Panc1 (cell line): ENCODE measurements at regions not wholly inside any gene's neighbourhood (a gene's known extent, or its start where the extent isn't known, plus 50 kb on each side); places are given as distances from the start of the nearest gene placed in this dataset.

ENCODE experiments used
- ATAC-seq: fragments of 200-7000 bp; cut with Tn5 transposase; 2 replicates; pipeline ENCODE4 v1.9.1; 2020; ENCODE audit warnings: mild to moderate bottlenecking, moderate library complexity
- BruUV-seq: library from RNA; stranded (reverse); fragments of 400-500 nt; replicated peaks from 2 replicates; lab custom pipeline; 2021; lab: Mats Ljungman, UMichigan
- CTCF ChIA-PET: fragments of 300-600 bp; sonication (Branson Sonifier 250); formaldehyde crosslinking; loops from one replicate; lab custom pipeline; 2022; ENCODE audit warnings: antibody characterized with exemption; lab: Charles Lee
- POLR2A ChIA-PET: fragments of 300-600 bp; sonication (Branson Sonifier 250); formaldehyde crosslinking; loops from one replicate; lab custom pipeline; 2022; ENCODE audit warnings: antibody characterized with exemption; lab: Charles Lee
- DNase-seq: peaks from one replicate; pipeline ENCODE4 v3.0.0-alpha.2; 2010; ENCODE audit warnings: low read depth, low spot score
- H3K27ac ChIP-seq: 2 replicates; pipeline ENCODE4 v1.5.1; 2011; ENCODE audit warnings: mild to moderate bottlenecking, low read length, inconsistent platforms
- H3K27me3 ChIP-seq: fragments of 200-500 bp; sonication (Bioruptor generic); 2 replicates; pipeline ENCODE4 v1.6.0; 2014; ENCODE audit warnings: low read length, inconsistent platforms; ENCODE audit not compliant: control insufficient read depth, insufficient read depth
- H3K36me3 ChIP-seq: fragments of 200-500 bp; sonication (Bioruptor generic); 2 replicates; pipeline ENCODE4 v1.5.1; 2014; ENCODE audit warnings: inconsistent platforms, mild to moderate bottlenecking, low read length, moderate library complexity; ENCODE audit not compliant: control insufficient read depth, insufficient read depth
- H3K4me1 ChIP-seq: 2 replicates; pipeline ENCODE4 v1.5.1; 2011; ENCODE audit warnings: inconsistent platforms, mild to moderate bottlenecking, low read length, moderate library complexity; ENCODE audit not compliant: control insufficient read depth, insufficient read depth
- H3K4me3 ChIP-seq, 2 experiments: 2 replicates each; pipeline ENCODE4 v1.5.1; 2011 to 2012; ENCODE audit warnings: low read depth in 2 of 2, low read length in 2 of 2, mild to moderate bottlenecking in 2 of 2, inconsistent platforms in 1 of 2, moderate library complexity in 1 of 2
- H3K9me3 ChIP-seq: fragments of 200-500 bp; sonication (Bioruptor generic); 2 replicates; pipeline ENCODE4 v1.5.1; 2014; ENCODE audit warnings: low read depth, mild to moderate bottlenecking, inconsistent platforms, low read length, moderate library complexity; ENCODE audit not compliant: control insufficient read depth, insufficient read depth
- POLR2AphosphoS5 ChIP-seq: IDR thresholded peaks from 2 replicates; pipeline ENCODE4 v1.6.1; 2012; ENCODE audit warnings: mild to moderate bottlenecking, low read depth, low read length, moderate library complexity
- SIN3A ChIP-seq: IDR thresholded peaks from 2 replicates; pipeline ENCODE4 v1.6.1; 2012; ENCODE audit warnings: low read depth, mild to moderate bottlenecking, low read length, moderate library complexity, borderline replicate concordance; ENCODE audit not compliant: insufficient read depth
- TCF7L2 ChIP-seq: IDR thresholded peaks from 2 replicates; pipeline ENCODE4 v1.6.1; 2011; ENCODE audit warnings: mild to moderate bottlenecking, low read depth, low read length, inconsistent platforms
- in situ Hi-C: cut with HindIII; loops from 2 replicates; pipeline ENCODE4 v1.10.0; 2016; ENCODE audit warnings: low sequenced_read_pairs, low pct_unique_long_range_greater_than_20kb
- intact Hi-C: fragments of 100-400 bp; cut with micrococcal nuclease; formaldehyde crosslinking; loops from one replicate; pipeline ENCODE4 v1.10.0; 2022; ENCODE audit not compliant: unreplicated experiment
- TF ChIP-seq, protein P1 (sequence below), 2 experiments: IDR thresholded peaks; 2 replicates each; pipeline ENCODE4 v1.6.1; 2011 to 2012; ENCODE audit warnings: low read depth in 2 of 2, control low read depth in 1 of 2, low read length in 1 of 2, mild to moderate bottlenecking in 1 of 2, moderate library complexity in 1 of 2; ENCODE audit not compliant: insufficient read depth in 1 of 2
- TF ChIP-seq, protein P2 (sequence below): fragments of 450-650 bp; IDR thresholded peaks from 2 replicates; pipeline ENCODE4 v1.5.1; 2017; ENCODE audit warnings: mild to moderate bottlenecking

DNA sequence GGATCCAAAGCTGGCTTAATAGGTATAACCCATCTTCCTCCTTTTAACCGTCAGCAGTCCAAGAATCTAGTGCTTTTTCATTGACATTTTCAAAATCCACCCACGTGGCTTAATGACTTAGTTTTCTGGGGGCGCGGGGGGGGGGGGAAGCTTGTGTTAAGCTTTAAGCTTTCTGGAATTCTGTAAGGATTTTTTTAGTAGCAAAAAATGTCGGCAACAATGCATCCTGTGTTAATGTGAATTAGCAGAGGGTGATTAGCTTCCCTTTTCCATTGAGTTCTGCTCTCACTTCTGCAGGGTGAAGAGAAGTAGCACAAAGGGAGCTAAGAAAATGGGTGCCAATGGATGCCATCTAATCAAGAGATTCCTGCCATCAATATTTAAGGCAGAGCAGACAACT is 348.2 kb downstream of the SAMD5 start:
- DNase-seq (no peak), ATAC-seq (no peak)
- BruUV-seq = no TSS peak
- TF ChIP-seq TCF7L2 (no peak), POLR2AphosphoS5 (no peak), SIN3A (no peak)
- TF ChIP-seq, protein P1, sequence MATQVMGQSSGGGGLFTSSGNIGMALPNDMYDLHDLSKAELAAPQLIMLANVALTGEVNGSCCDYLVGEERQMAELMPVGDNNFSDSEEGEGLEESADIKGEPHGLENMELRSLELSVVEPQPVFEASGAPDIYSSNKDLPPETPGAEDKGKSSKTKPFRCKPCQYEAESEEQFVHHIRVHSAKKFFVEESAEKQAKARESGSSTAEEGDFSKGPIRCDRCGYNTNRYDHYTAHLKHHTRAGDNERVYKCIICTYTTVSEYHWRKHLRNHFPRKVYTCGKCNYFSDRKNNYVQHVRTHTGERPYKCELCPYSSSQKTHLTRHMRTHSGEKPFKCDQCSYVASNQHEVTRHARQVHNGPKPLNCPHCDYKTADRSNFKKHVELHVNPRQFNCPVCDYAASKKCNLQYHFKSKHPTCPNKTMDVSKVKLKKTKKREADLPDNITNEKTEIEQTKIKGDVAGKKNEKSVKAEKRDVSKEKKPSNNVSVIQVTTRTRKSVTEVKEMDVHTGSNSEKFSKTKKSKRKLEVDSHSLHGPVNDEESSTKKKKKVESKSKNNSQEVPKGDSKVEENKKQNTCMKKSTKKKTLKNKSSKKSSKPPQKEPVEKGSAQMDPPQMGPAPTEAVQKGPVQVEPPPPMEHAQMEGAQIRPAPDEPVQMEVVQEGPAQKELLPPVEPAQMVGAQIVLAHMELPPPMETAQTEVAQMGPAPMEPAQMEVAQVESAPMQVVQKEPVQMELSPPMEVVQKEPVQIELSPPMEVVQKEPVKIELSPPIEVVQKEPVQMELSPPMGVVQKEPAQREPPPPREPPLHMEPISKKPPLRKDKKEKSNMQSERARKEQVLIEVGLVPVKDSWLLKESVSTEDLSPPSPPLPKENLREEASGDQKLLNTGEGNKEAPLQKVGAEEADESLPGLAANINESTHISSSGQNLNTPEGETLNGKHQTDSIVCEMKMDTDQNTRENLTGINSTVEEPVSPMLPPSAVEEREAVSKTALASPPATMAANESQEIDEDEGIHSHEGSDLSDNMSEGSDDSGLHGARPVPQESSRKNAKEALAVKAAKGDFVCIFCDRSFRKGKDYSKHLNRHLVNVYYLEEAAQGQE (IDR thresholded peaks at IDR 0.05; ENCODE audit: insufficient read depth in 1 of 2, low read depth in 2 of 2, low read length in 1 of 2) = no peak
- TF ChIP-seq, protein P2, sequence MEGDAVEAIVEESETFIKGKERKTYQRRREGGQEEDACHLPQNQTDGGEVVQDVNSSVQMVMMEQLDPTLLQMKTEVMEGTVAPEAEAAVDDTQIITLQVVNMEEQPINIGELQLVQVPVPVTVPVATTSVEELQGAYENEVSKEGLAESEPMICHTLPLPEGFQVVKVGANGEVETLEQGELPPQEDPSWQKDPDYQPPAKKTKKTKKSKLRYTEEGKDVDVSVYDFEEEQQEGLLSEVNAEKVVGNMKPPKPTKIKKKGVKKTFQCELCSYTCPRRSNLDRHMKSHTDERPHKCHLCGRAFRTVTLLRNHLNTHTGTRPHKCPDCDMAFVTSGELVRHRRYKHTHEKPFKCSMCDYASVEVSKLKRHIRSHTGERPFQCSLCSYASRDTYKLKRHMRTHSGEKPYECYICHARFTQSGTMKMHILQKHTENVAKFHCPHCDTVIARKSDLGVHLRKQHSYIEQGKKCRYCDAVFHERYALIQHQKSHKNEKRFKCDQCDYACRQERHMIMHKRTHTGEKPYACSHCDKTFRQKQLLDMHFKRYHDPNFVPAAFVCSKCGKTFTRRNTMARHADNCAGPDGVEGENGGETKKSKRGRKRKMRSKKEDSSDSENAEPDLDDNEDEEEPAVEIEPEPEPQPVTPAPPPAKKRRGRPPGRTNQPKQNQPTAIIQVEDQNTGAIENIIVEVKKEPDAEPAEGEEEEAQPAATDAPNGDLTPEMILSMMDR = no peak
- Histone ChIP-seq H3K27ac (no peak overlapping the region), H3K4me3 (no peak overlapping the region), H3K9me3 (no peaks in the 10 kb centered on the region), H3K36me3 (no peaks in the 10 kb centered on the region), H3K27me3 (no peaks in the 10 kb centered on the region), H3K4me1 (no peaks in the 10 kb centered on the region)
- intact Hi-C loops = no loop called here
- POLR2A ChIA-PET = no interaction called here
- CTCF ChIA-PET = no interaction called here
- in situ Hi-C loops = no loop called here

- H3K36me3 ChIP-seq = no peaks in the 10 kb centered on the region
- ChIA-PET CTCF (no interaction called here), POLR2A (no interaction called here)
- in situ Hi-C loops (no loop called here), intact Hi-C loops (no loop called here)
- H3K27me3 ChIP-seq = no peaks in the 10 kb centered on the region
- no peaks in the 10 kb centered on the region for H3K9me3 ChIP-seq
- DNase-seq (no peak), ATAC-seq (no peak)
- H3K4me1 ChIP-seq = no peaks in the 10 kb centered on the region
- no TSS peak for BruUV-seq
- H3K4me3 ChIP-seq = no peak overlapping the region
- H3K27ac ChIP-seq = no peak overlapping the region
- TF ChIP-seq, protein P2 = no peak
- TF ChIP-seq TCF7L2 (no peak), SIN3A (no peak)
Measured at GRCh38 chr6:147858421-147858820, 349.9 kb downstream of the SAMD5 start.
